ENCODE measurements at regions not wholly inside any gene's neighbourhood (a gene's known extent, or its start where the extent isn't known, plus 50 kb on each side); places are given as distances from the start of the nearest gene placed in this dataset.
A peak's percentile ranks its signal among the peaks of the same experiment; 100 is the strongest.

DNA sequence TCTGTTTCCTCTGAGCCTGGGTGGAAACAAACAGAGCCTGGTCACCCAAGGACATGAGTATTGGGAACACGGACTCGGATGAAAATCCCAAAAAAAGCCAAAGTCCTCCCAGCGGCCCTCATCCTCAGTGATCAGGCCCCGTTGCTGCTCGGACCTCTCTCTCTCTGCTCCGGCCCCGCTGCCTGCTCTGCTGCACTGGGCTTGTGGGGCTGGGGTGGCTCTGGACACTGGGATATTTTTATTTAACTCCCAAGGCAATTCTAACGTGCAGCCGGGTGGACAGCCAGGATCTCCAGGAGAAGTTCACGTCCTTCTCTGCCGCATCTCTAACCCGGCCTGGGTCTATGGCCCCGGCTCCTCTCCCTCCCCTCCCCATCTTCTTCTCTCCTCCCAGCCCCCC is 280.9 kb upstream of the TNRC6C start:
- DNase-seq, result no peak
- 64 to 74% (median 73%) methylated on average over 13 of the region's 13 CpGs for WGBS, 5 donors
- H3K4me1 ChIP-seq, result peaks cover 6 to 24% (median 10%) of the 10 kb centered on the region in 4 donors
- H3K27me3 ChIP-seq, result peaks cover 0 to 17% (median 0%) of the 10 kb centered on the region in 3 donors
- H3K36me3 ChIP-seq, result no peaks in the 10 kb centered on the region
- TF ChIP-seq POLR2AphosphoS5 (IDR thresholded peaks at IDR 0.05) (no peak), CTCF (IDR thresholded peaks at IDR 0.05) (no peak), POLR2A (IDR thresholded peaks at IDR 0.05) (no peak), EP300 (IDR thresholded peaks at IDR 0.05) (no peak)
- no peaks in the 10 kb centered on the region for H3K9me3 ChIP-seq
- H3K4me3 ChIP-seq, result no peak overlapping the region
- intact Hi-C loops (cut with DNase I; ENCODE audit: low total_unique reads), result no loop called here
- H3K27ac ChIP-seq, result no peak overlapping the region

- intact Hi-C loops (cut with DNase I; ENCODE audit: low total_unique reads), result no loop called here
- no peaks in the 10 kb centered on the region for H3K36me3 ChIP-seq
- H3K27me3 ChIP-seq, result peaks cover 0 to 15% (median 0%) of the 10 kb centered on the region in 3 donors
- peaks cover 6 to 24% (median 10%) of the 10 kb centered on the region in 4 donors for H3K4me1 ChIP-seq
- H3K27ac ChIP-seq, result no peak overlapping the region
- 79 to 87% (median 86%) methylated on average over 9 of the region's 9 CpGs for WGBS, 5 donors
- H3K9me3 ChIP-seq, result no peaks in the 10 kb centered on the region
- TF ChIP-seq POLR2A (IDR thresholded peaks at IDR 0.05) (no peak), EP300 (IDR thresholded peaks at IDR 0.05) (no peak)
- no peak for DNase-seq
- no peak overlapping the region for H3K4me3 ChIP-seq
Measured at GRCh38 chr17:77679589-77679988, 278.9 kb upstream of the TNRC6C start.

DNA sequence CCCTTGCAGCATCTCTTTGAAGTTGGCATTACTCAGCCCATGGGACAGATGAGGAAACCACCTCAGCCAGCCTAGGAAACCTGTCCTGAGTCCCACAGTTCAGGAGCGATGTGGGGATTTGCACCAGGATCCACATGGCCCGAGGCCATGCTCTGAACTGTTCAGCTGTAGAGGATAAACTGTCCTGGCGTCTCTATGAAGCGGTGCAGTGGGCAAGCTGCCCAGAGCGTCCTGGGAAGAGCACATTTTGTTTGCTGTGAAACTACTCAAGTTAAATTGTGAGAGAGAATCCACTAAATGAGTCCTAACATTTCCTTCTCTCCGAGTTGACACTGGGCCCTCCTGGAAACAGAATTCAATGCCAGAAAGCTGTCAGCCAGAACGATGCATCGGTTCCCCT is 276.6 kb upstream of the TNRC6C start:
- peak overlapping the region in 1 of 5 donors; percentile 68 for H3K27ac ChIP-seq
- intact Hi-C loops (cut with DNase I; ENCODE audit: low total_unique reads), result no loop called here
- H3K9me3 ChIP-seq, result no peaks in the 10 kb centered on the region
- H3K36me3 ChIP-seq, result no peaks in the 10 kb centered on the region
- H3K4me3 ChIP-seq, result no peak overlapping the region
- H3K27me3 ChIP-seq, result peaks cover 0 to 6% (median 6%) of the 10 kb centered on the region in 3 donors
- TF ChIP-seq CTCF (IDR thresholded peaks at IDR 0.05), result no peak
- no peak for TF ChIP-seq POLR2A (IDR thresholded peaks at IDR 0.05)
- peak in 1 of 3 donors; percentile 31 for TF ChIP-seq POLR2AphosphoS5 (IDR thresholded peaks at IDR 0.05)
- TF ChIP-seq EP300 (IDR thresholded peaks at IDR 0.05), result no peak
- 55 to 67% (median 58%) methylated on average over 8 of the region's 8 CpGs for WGBS, 5 donors
- H3K4me1 ChIP-seq, result peaks cover 0 to 12% (median 9%) of the 10 kb centered on the region in 4 donors
- peak; percentile 27 to 78 for DNase-seq

DNA sequence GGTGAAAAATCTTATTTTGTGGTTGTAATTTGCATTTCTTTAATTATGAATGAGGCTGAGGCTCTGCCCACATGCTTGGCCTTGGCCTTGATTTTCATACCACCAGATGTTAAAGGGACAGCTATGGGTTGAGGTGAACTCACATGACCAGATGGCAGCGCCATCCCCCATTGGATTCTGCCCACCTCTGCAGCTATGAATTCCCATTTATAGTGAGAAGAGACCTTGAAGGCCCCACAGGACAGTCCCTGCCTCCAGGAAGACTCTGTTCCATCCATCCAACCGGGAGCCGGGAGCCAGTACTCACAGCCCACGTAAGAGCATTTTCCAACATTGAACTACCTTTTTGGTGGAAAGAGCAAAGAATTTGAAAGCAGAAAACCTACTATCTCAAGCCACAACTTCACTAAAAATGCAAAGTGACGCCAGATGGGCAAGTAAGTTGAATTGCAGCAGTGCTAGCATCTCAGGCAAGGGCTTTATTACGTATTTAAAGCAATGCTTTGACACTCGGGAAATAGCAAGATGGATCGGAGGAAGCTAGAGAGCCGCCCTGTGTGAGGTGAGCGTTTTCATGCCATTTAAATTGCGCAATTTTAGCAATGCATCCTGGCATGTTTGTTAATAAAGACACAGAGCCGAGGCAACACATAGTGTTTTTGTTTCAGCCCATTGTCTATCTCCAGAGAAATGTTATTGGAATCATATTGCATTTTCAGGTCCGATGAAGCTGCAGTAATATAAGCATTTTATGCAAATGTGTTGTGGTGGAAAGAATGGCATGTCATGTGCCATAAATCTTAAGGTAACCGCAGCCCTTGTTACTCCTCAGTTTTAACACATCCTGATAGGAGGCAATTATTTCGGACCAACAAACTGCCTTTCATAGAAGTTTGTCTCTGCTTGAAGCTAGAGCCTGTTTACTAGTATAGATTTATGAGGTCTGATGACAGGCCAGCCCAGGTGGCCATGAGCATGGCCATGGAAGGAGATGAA is 273.4 kb upstream of the TNRC6C start:
- Histone ChIP-seq H3K27ac (no peak overlapping the region), H3K36me3 (no peaks in the 10 kb centered on the region), H3K4me1 (peaks cover 0 to 14% (median 4%) of the 10 kb centered on the region in 4 donors), H3K9me3 (no peaks in the 10 kb centered on the region), H3K27me3 (peaks cover 0 to 17% (median 0%) of the 10 kb centered on the region in 3 donors), H3K4me3 (no peak overlapping the region)
- intact Hi-C loops (cut with DNase I; ENCODE audit: low total_unique reads), result no loop called here
- TF ChIP-seq CTCF (IDR thresholded peaks at IDR 0.05) (no peak), EP300 (IDR thresholded peaks at IDR 0.05) (no peak), POLR2A (IDR thresholded peaks at IDR 0.05) (no peak), POLR2AphosphoS5 (IDR thresholded peaks at IDR 0.05) (no peak)
- DNase-seq, result no peak
- WGBS, 5 donors, result 60 to 78% (median 64%) methylated on average over 15 of the region's 15 CpGs

All from stomach (tissue), 8 donors.